Large intestine (tissue), 3 donors: ENCODE measurements at regions not wholly inside any gene's neighbourhood (a gene's known extent, or its start where the extent isn't known, plus 50 kb on each side); places are given as distances from the start of the nearest gene placed in this dataset.

Source experiments
- DNase-seq, 2 donors: peaks; one replicate each; pipeline versions ENCODE4 v3.0.0 to v3.0.0-alpha.2; 2013
- H3K27ac ChIP-seq: one replicate; pipeline ENCODE4 v1.5.1; 2013; ENCODE audit warnings: low read length
- H3K27me3 ChIP-seq: 2 replicates; pipeline ENCODE4 v1.6.1; 2013; ENCODE audit warnings: low read length; ENCODE audit not compliant: control insufficient read depth, insufficient read depth
- H3K36me3 ChIP-seq: 2 replicates; pipeline ENCODE4 v1.6.1; 2013; ENCODE audit warnings: low read length; ENCODE audit not compliant: control insufficient read depth, insufficient read depth
- H3K4me1 ChIP-seq: one replicate; pipeline ENCODE4 v1.6.1; 2013; ENCODE audit warnings: low read length; ENCODE audit not compliant: control insufficient read depth, insufficient read depth
- H3K4me3 ChIP-seq: one replicate; pipeline ENCODE4 v1.5.1; 2013; ENCODE audit warnings: low read length
- H3K9me3 ChIP-seq: one replicate; pipeline ENCODE4 v1.6.1; 2013; ENCODE audit warnings: mild to moderate bottlenecking, low read depth, low read length, moderate library complexity; ENCODE audit not compliant: control insufficient read depth
- WGBS: methylation state at CpG from one replicate; pipeline ENCODE4 v1.1.5; 2013; ENCODE audit warnings: low lambda C conversion rate; ENCODE audit not compliant: insufficient coverage; 5-methylcytosine and 5-hydroxymethylcytosine counted together

GRCh38 chr9:91488341-91488740 is 64.7 kb upstream of the NFIL3 start:
- Histone ChIP-seq H3K9me3 (no peaks in the 10 kb centered on the region), H3K27ac (no peak overlapping the region), H3K36me3 (no peaks in the 10 kb centered on the region), H3K4me3 (no peak overlapping the region), H3K27me3 (no peaks in the 10 kb centered on the region), H3K4me1 (no peaks in the 10 kb centered on the region)
- no CpG with 5 or more reads among the region's 5 CpGs for WGBS
- DNase-seq: no peak

GRCh38 chr9:91486699-91487497 is 63.3 kb upstream of the NFIL3 start:
- no peaks in the 10 kb centered on the region for H3K27me3 ChIP-seq
- H3K36me3 ChIP-seq: no peaks in the 10 kb centered on the region
- H3K4me1 ChIP-seq: no peaks in the 10 kb centered on the region
- no peak overlapping the region for H3K4me3 ChIP-seq
- no peaks in the 10 kb centered on the region for H3K9me3 ChIP-seq
- DNase-seq: no peak
- 88% methylated on average over 3 of the region's 6 CpGs for WGBS
- no peak overlapping the region for H3K27ac ChIP-seq

GRCh38 chr9:91485006-91485405 is 61.4 kb upstream of the NFIL3 start:
- no peaks in the 10 kb centered on the region for H3K4me1 ChIP-seq
- no peaks in the 10 kb centered on the region for H3K9me3 ChIP-seq
- no peak for DNase-seq
- no CpG with 5 or more reads among the region's 5 CpGs for WGBS
- no peak overlapping the region for H3K27ac ChIP-seq
- no peak overlapping the region for H3K4me3 ChIP-seq
- no peaks in the 10 kb centered on the region for H3K36me3 ChIP-seq
- H3K27me3 ChIP-seq: no peaks in the 10 kb centered on the region

GRCh38 chr9:91483835-91484234 is 60.2 kb upstream of the NFIL3 start:
- no peak for DNase-seq
- Histone ChIP-seq H3K27me3 (no peaks in the 10 kb centered on the region), H3K4me3 (no peak overlapping the region), H3K4me1 (no peaks in the 10 kb centered on the region), H3K27ac (no peak overlapping the region), H3K36me3 (no peaks in the 10 kb centered on the region), H3K9me3 (no peaks in the 10 kb centered on the region)
- WGBS: 90% methylated on average over 2 of the region's 8 CpGs

- H3K36me3 ChIP-seq: no peaks in the 10 kb centered on the region
- no peak overlapping the region for H3K4me3 ChIP-seq
- H3K27ac ChIP-seq: no peak overlapping the region
- no peaks in the 10 kb centered on the region for H3K9me3 ChIP-seq
- no peaks in the 10 kb centered on the region for H3K27me3 ChIP-seq
- WGBS: no CpG with 5 or more reads among the region's 5 CpGs
- H3K4me1 ChIP-seq: no peaks in the 10 kb centered on the region
- DNase-seq: no peak
Observed at GRCh38 chr9:91483189-91483691, 59.6 kb upstream of the NFIL3 start.

- Histone ChIP-seq H3K9me3 (no peaks in the 10 kb centered on the region), H3K4me3 (no peak overlapping the region), H3K36me3 (no peaks in the 10 kb centered on the region), H3K27ac (no peak overlapping the region), H3K27me3 (no peaks in the 10 kb centered on the region), H3K4me1 (no peaks in the 10 kb centered on the region)
- no CpG with 5 or more reads among the region's 5 CpGs for WGBS
- no peak for DNase-seq
Observed at GRCh38 chr9:91481972-91482371, 58.3 kb upstream of the NFIL3 start.

GRCh38 chr9:91477106-91477505 is 53.5 kb upstream of the NFIL3 start:
- no peak for DNase-seq
- H3K4me3 ChIP-seq: no peak overlapping the region
- H3K9me3 ChIP-seq: peaks cover 3% of the 10 kb centered on the region
- no peak overlapping the region for H3K27ac ChIP-seq
- H3K36me3 ChIP-seq: no peaks in the 10 kb centered on the region
- no peaks in the 10 kb centered on the region for H3K27me3 ChIP-seq
- no CpG with 5 or more reads among the region's 4 CpGs for WGBS
- no peaks in the 10 kb centered on the region for H3K4me1 ChIP-seq

GRCh38 chr9:91474656-91475055 is 51.0 kb upstream of the NFIL3 start:
- Histone ChIP-seq H3K9me3 (peaks cover 3% of the 10 kb centered on the region), H3K27me3 (no peaks in the 10 kb centered on the region), H3K4me1 (no peaks in the 10 kb centered on the region), H3K27ac (no peak overlapping the region), H3K36me3 (no peaks in the 10 kb centered on the region), H3K4me3 (no peak overlapping the region)
- no peak for DNase-seq
- WGBS: no CpG with 5 or more reads among the region's 1 CpG
